SH-SY5Y (cell line): ENCODE measurements at regions not wholly inside any gene's neighbourhood (a gene's known extent, or its start where the extent isn't known, plus 50 kb on each side); places are given as distances from the start of the nearest gene placed in this dataset.

ENCODE experiments used
- GATA2 ChIP-seq: IDR thresholded peaks from 2 replicates; pipeline ENCODE4 v1.6.1; 2011; ENCODE audit warnings: mild to moderate bottlenecking, low read depth, low read length
- GATA3 ChIP-seq: IDR thresholded peaks from 2 replicates; pipeline ENCODE4 v1.6.1; 2011; ENCODE audit warnings: low read depth, mild to moderate bottlenecking, low read length, moderate library complexity

- TF ChIP-seq GATA2 (no peak), GATA3 (no peak)
Measured at GRCh38 chr2:217511850-217512249, 490.9 kb downstream of the TNS1 start.
